Smooth muscle cell of the brain vasculature (primary cell): ENCODE measurements at regions not wholly inside any gene's neighbourhood (a gene's known extent, or its start where the extent isn't known, plus 50 kb on each side); places are given as distances from the start of the nearest gene placed in this dataset.
"Not testable (repeated sequence)": the region's sequence is repeated elsewhere in the genome, so short reads cannot be mapped to it uniquely, and the experiment has no call there.

Experiments used
- DNase-seq: peaks from one replicate; pipeline ENCODE4 v3.0.0-alpha.2; 2012; ENCODE audit warnings: low read depth, low spot score

GRCh38 chr5:173429489-173430150 is 101.4 kb upstream of the STC2 start:
- DNase-seq = no peak

- DNase-seq = no peak
Observed at GRCh38 chr5:173423452-173424117, 95.4 kb upstream of the STC2 start.

- no peak for DNase-seq
Observed at GRCh38 chr5:173420108-173420507, 91.9 kb upstream of the STC2 start.

GRCh38 chr5:173413471-173413982 is 85.3 kb upstream of the STC2 start:
- no peak for DNase-seq

GRCh38 chr5:173412566-173412965 is 84.4 kb upstream of the STC2 start:
- no peak for DNase-seq

- DNase-seq = no peak
Observed at GRCh38 chr5:173411791-173412555, 83.8 kb upstream of the STC2 start.

- DNase-seq = no peak
Observed at GRCh38 chr5:173410459-173411233, 82.4 kb upstream of the STC2 start.

GRCh38 chr5:173408946-173409345 is 80.7 kb upstream of the STC2 start:
- DNase-seq = no peak

GRCh38 chr5:173399851-173400250 is 71.6 kb upstream of the STC2 start:
- DNase-seq = no peak

GRCh38 chr5:173397516-173397915 is 69.3 kb upstream of the STC2 start:
- DNase-seq = no peak

GRCh38 chr5:173396311-173396993 is 68.2 kb upstream of the STC2 start:
- DNase-seq = no peak

- no peak for DNase-seq
Observed at GRCh38 chr5:173395933-173396308, 67.7 kb upstream of the STC2 start.

GRCh38 chr5:173395257-173395932 is 67.2 kb upstream of the STC2 start:
- peak; percentile 13 for DNase-seq

- DNase-seq = no peak
Observed at GRCh38 chr5:173394701-173395100, 66.5 kb upstream of the STC2 start.

GRCh38 chr5:173392172-173392571 is 64.0 kb upstream of the STC2 start:
- no peak for DNase-seq

- DNase-seq = no peak
Observed at GRCh38 chr5:173391031-173391430, 62.8 kb upstream of the STC2 start.

GRCh38 chr5:173387293-173387692 is 59.1 kb upstream of the STC2 start:
- DNase-seq = not testable (repeated sequence)

GRCh38 chr5:173385832-173386360 is 57.7 kb upstream of the STC2 start:
- DNase-seq = no peak

- DNase-seq = no peak
Observed at GRCh38 chr5:173383711-173384110, 55.5 kb upstream of the STC2 start.

- no peak for DNase-seq
Observed at GRCh38 chr5:173378727-173379126, 50.5 kb upstream of the STC2 start.
